IMR-90 (cell line): ENCODE measurements at regions not wholly inside any gene's neighbourhood (a gene's known extent, or its start where the extent isn't known, plus 50 kb on each side); places are given as distances from the start of the nearest gene placed in this dataset.

ENCODE experiments used
- ATAC-seq: fragments of 200-7000 bp; cut with Tn5 transposase; 2 replicates; pipeline ENCODE4 v1.9.1; 2020; ENCODE audit warnings: low read depth, mild to moderate bottlenecking, moderate library complexity
- BruUV-seq: library from RNA; stranded (reverse); fragments of 400-500 nt; replicated peaks from 2 replicates; lab custom pipeline; 2021; lab: Mats Ljungman, UMichigan
- CTCF ChIA-PET: fragments of 300-600 bp; formaldehyde crosslinking; extraction: SDS; loops from one replicate; lab custom pipeline; 2021; ENCODE audit warnings: antibody characterized with exemption; lab: Yijun Ruan, JAX
- POLR2A ChIA-PET: fragments of 300-600 bp; sonication (Branson Sonifier 250); formaldehyde crosslinking; loops from one replicate; lab custom pipeline; 2022; ENCODE audit warnings: antibody characterized with exemption; ENCODE audit not compliant: unreplicated experiment; lab: Charles Lee
- DNase-seq: peaks from one replicate; pipeline ENCODE4 v3.0.0; 2013
- H2AFZ ChIP-seq: replicated peaks from 2 replicates; pipeline ENCODE3; 2013; ENCODE audit warnings: low read length, mild to moderate bottlenecking; ENCODE audit not compliant: poor library complexity
- H2AK5ac ChIP-seq: 2 replicates; pipeline ENCODE4 v1.6.1; 2013; ENCODE audit warnings: low read depth, low read length, inconsistent platforms
- H2AK9ac ChIP-seq: replicated peaks from 2 replicates; pipeline ENCODE3; 2013; ENCODE audit warnings: mild to moderate bottlenecking, low read depth, low read length, moderate library complexity; ENCODE audit not compliant: poor library complexity
- H2BK120ac ChIP-seq: 2 replicates; pipeline ENCODE4 v1.6.1; 2013; ENCODE audit warnings: low read depth, low read length, inconsistent platforms
- H2BK15ac ChIP-seq: 3 replicates; pipeline ENCODE4 v1.6.1; 2013; ENCODE audit warnings: low read depth, low read length, inconsistent platforms
- H2BK20ac ChIP-seq: 2 replicates; pipeline ENCODE4 v1.6.1; 2013; ENCODE audit warnings: low read depth, mild to moderate bottlenecking, inconsistent platforms, low read length, moderate library complexity
- H2BK5ac ChIP-seq: 2 replicates; pipeline ENCODE4 v1.6.1; 2013; ENCODE audit warnings: mild to moderate bottlenecking, low read depth, low read length, inconsistent platforms; ENCODE audit not compliant: poor library complexity, severe bottlenecking
- H3K14ac ChIP-seq: replicated peaks from 2 replicates; pipeline ENCODE4 v1.6.1; 2013; ENCODE audit warnings: low read depth, low read length, inconsistent platforms
- H3K18ac ChIP-seq: 2 replicates; pipeline ENCODE4 v1.6.1; 2013; ENCODE audit warnings: low read depth, low read length, control low read depth
- H3K23ac ChIP-seq: 2 replicates; pipeline ENCODE4 v1.6.1; 2013; ENCODE audit warnings: low read depth, low read length, inconsistent platforms
- H3K27ac ChIP-seq: 2 replicates; pipeline ENCODE4 v1.5.1; 2013; ENCODE audit warnings: mild to moderate bottlenecking, control low read depth, low read length; ENCODE audit not compliant: insufficient read depth
- H3K27me3 ChIP-seq: 2 replicates; pipeline ENCODE4 v1.6.1; 2013; ENCODE audit warnings: low read length; ENCODE audit not compliant: control insufficient read depth, insufficient read depth
- H3K36me3 ChIP-seq: 2 replicates; pipeline ENCODE4 v1.6.1; 2013; ENCODE audit warnings: low read length, mixed read lengths; ENCODE audit not compliant: control insufficient read depth, insufficient read depth
- H3K4ac ChIP-seq: 2 replicates; pipeline ENCODE4 v1.6.1; 2013; ENCODE audit warnings: low read depth, low read length, inconsistent platforms
- H3K4me1 ChIP-seq: 2 replicates; pipeline ENCODE4 v1.6.1; 2013; ENCODE audit warnings: low read length, mixed read lengths; ENCODE audit not compliant: control insufficient read depth, insufficient read depth
- H3K4me2 ChIP-seq: 2 replicates; pipeline ENCODE4 v1.6.1; 2013; ENCODE audit warnings: low read depth, mild to moderate bottlenecking, control low read depth, low read length, moderate library complexity
- H3K4me3 ChIP-seq: 2 replicates; pipeline ENCODE4 v1.5.1; 2013; ENCODE audit warnings: low read depth, mild to moderate bottlenecking, control low read depth, low read length, moderate library complexity; ENCODE audit not compliant: insufficient read depth
- H3K56ac ChIP-seq: 2 replicates; pipeline ENCODE4 v1.6.1; 2013; ENCODE audit warnings: low read length, inconsistent platforms; ENCODE audit not compliant: insufficient read depth; ENCODE audit errors: extremely low read depth
- H3K79me1 ChIP-seq, 2 experiments: 2 replicates each; pipeline ENCODE4 v1.6.1; 2013; ENCODE audit warnings: low read length in 2 of 2, inconsistent platforms in 1 of 2, low read depth in 1 of 2
- H3K9ac ChIP-seq: 2 replicates; pipeline ENCODE4 v1.6.1; 2013; ENCODE audit warnings: low read depth, low read length, control low read depth
- H3K9me1 ChIP-seq: 2 replicates; pipeline ENCODE4 v1.6.1; 2013; ENCODE audit warnings: low read length, inconsistent platforms; ENCODE audit not compliant: insufficient read depth
- H3K9me3 ChIP-seq: 2 replicates; pipeline ENCODE4 v1.6.1; 2013; ENCODE audit warnings: low read length; ENCODE audit not compliant: control insufficient read depth, insufficient read depth
- H4K20me1 ChIP-seq: 2 replicates; pipeline ENCODE4 v1.6.1; 2013; ENCODE audit warnings: low read length, inconsistent platforms; ENCODE audit not compliant: insufficient read depth
- H4K5ac ChIP-seq: 2 replicates; pipeline ENCODE4 v1.6.1; 2013; ENCODE audit warnings: mild to moderate bottlenecking, low read depth, low read length, control low read depth
- H4K8ac ChIP-seq, 2 experiments: 2 replicates each; pipeline ENCODE4 v1.6.1; 2013; ENCODE audit warnings: low read depth in 2 of 2, low read length in 2 of 2, control low read depth in 1 of 2, inconsistent platforms in 1 of 2
- H4K91ac ChIP-seq: 2 replicates; pipeline ENCODE4 v1.6.1; 2013; ENCODE audit warnings: low read depth, low read length, inconsistent platforms; ENCODE audit not compliant: insufficient read depth
- BHLHE40 ChIP-seq: fragments of 150-350 bp; IDR thresholded peaks from 2 replicates; pipeline ENCODE4 v1.6.1; 2016; ENCODE audit warnings: mild to moderate bottlenecking, low read depth, low read length
- CHD1 ChIP-seq: IDR thresholded peaks from 2 replicates; pipeline ENCODE4 v1.6.1; 2012; ENCODE audit warnings: low read depth, low read length, improper control_type of control experiment
- MAFK ChIP-seq: IDR thresholded peaks from 2 replicates; pipeline ENCODE4 v1.6.1; 2012; ENCODE audit warnings: low read depth, low read length, improper control_type of control experiment
- MAZ ChIP-seq: IDR thresholded peaks from 2 replicates; pipeline ENCODE4 v1.6.1; 2012; ENCODE audit warnings: low read depth, mild to moderate bottlenecking, low read length, improper control_type of control experiment, moderate library complexity, borderline replicate concordance
- MXI1 ChIP-seq: IDR thresholded peaks from 2 replicates; pipeline ENCODE4 v1.6.1; 2012; ENCODE audit warnings: low read depth, mild to moderate bottlenecking, low read length, moderate library complexity, borderline replicate concordance
- NFE2L2 ChIP-seq: fragments of 150-350 bp; IDR thresholded peaks from 2 replicates; pipeline ENCODE4 v1.6.1; 2016; ENCODE audit warnings: low read depth, mild to moderate bottlenecking, low read length
- POLR2A ChIP-seq: IDR thresholded peaks from 2 replicates; pipeline ENCODE4 v1.6.1; 2012; ENCODE audit warnings: mild to moderate bottlenecking, low read depth, low read length
- RAD21 ChIP-seq: IDR thresholded peaks from 2 replicates; pipeline ENCODE4 v1.6.1; 2012; ENCODE audit warnings: low read length, improper control_type of control experiment
- RCOR1 ChIP-seq: IDR thresholded peaks from 2 replicates; pipeline ENCODE4 v1.6.1; 2012; ENCODE audit warnings: mild to moderate bottlenecking, low read length, improper control_type of control experiment; ENCODE audit not compliant: insufficient replicate concordance
- RFX5 ChIP-seq: IDR thresholded peaks from 2 replicates; pipeline ENCODE4 v1.8.0; 2012; ENCODE audit warnings: low read depth, mild to moderate bottlenecking, low read length, moderate library complexity
- SMC3 ChIP-seq: fragments of 150-350 bp; IDR thresholded peaks from 2 replicates; pipeline ENCODE4 v1.6.1; 2016; ENCODE audit warnings: low read depth, mild to moderate bottlenecking, antibody characterized with exemption, low read length, moderate library complexity
- WGBS, 2 experiments: methylation state at CpG; one replicate each; pipeline versions ENCODE4 v1.1.5 to v1.1.7; 2013; ENCODE audit warnings: missing lambda C conversion rate in 2 of 2; ENCODE audit not compliant: insufficient read length in 1 of 2; ENCODE audit errors: extremely low coverage in 2 of 2; 5-methylcytosine and 5-hydroxymethylcytosine counted together
- dilution Hi-C: fragments of 300-500 bp; cut with HindIII; formaldehyde crosslinking; loops from one replicate; pipeline ENCODE4 v1.14.3; 2018; ENCODE audit warnings: low sequenced_read_pairs; ENCODE audit not compliant: unreplicated experiment
- in situ Hi-C: fragments of 300-500 bp; cut with MboI; formaldehyde crosslinking; loops from 3 replicates; pipeline ENCODE4 v1.14.3; 2019; ENCODE audit warnings: low sequenced_read_pairs, inconsistent platforms, mixed read lengths
- intact Hi-C: fragments of 100-400 bp; cut with micrococcal nuclease; formaldehyde crosslinking; loops from 2 replicates; pipeline ENCODE4 v1.10.0; 2022
- TF ChIP-seq, protein P1 (sequence below): conservative IDR thresholded peaks from 2 replicates; pipeline ENCODE4 v1.5.1; 2012; ENCODE audit warnings: mild to moderate bottlenecking, low read depth, low read length, improper control_type of control experiment

DNA sequence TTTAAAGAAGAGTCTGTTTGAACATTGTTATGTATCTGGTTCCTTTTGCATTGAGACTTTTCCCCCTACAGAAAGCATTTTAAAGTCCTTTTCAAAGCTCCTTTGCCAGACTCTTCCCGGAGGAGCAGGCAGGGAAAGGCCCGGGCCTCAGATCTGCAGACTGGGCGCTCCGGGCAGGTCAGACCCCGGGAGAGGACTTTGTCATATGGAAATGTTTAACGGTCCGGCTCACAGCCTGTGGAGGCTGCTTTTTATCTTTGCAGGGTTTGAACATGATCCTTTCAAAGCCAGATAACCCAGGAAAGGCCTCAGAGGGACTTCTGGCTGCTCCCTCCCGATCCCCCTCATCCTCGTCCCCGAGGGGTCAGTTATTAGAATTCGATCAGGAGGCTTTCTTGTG is 82.1 kb upstream of the IRX2 start:
- H3K79me1 ChIP-seq = no peaks in the 10 kb centered on the region
- no peak for ATAC-seq
- H3K9ac ChIP-seq = no peak overlapping the region
- H2AFZ ChIP-seq = no peak overlapping the region
- intact Hi-C loops = no loop called here
- H2AK5ac ChIP-seq = no peak overlapping the region
- H3K18ac ChIP-seq = no peak overlapping the region
- ChIA-PET CTCF (no interaction called here), POLR2A (no interaction called here)
- H2AK9ac ChIP-seq = no peak overlapping the region
- H3K4ac ChIP-seq = no peak overlapping the region
- no peak for DNase-seq
- no peaks in the 10 kb centered on the region for H3K9me1 ChIP-seq
- H3K4me1 ChIP-seq = no peaks in the 10 kb centered on the region
- no peaks in the 10 kb centered on the region for H3K27me3 ChIP-seq
- H4K91ac ChIP-seq = no peak overlapping the region
- H3K56ac ChIP-seq = no peak overlapping the region
- TF ChIP-seq MAFK (no peak), SMC3 (no peak), MAZ (no peak), RFX5 (no peak), MXI1 (no peak), BHLHE40 (no peak), POLR2A (no peak), RAD21 (no peak), NFE2L2 (no peak), CHD1 (no peak), RCOR1 (no peak)
- TF ChIP-seq, protein P1, sequence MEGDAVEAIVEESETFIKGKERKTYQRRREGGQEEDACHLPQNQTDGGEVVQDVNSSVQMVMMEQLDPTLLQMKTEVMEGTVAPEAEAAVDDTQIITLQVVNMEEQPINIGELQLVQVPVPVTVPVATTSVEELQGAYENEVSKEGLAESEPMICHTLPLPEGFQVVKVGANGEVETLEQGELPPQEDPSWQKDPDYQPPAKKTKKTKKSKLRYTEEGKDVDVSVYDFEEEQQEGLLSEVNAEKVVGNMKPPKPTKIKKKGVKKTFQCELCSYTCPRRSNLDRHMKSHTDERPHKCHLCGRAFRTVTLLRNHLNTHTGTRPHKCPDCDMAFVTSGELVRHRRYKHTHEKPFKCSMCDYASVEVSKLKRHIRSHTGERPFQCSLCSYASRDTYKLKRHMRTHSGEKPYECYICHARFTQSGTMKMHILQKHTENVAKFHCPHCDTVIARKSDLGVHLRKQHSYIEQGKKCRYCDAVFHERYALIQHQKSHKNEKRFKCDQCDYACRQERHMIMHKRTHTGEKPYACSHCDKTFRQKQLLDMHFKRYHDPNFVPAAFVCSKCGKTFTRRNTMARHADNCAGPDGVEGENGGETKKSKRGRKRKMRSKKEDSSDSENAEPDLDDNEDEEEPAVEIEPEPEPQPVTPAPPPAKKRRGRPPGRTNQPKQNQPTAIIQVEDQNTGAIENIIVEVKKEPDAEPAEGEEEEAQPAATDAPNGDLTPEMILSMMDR = no peak
- no peaks in the 10 kb centered on the region for H3K36me3 ChIP-seq
- dilution Hi-C loops = no loop called here
- no peak overlapping the region for H4K8ac ChIP-seq
- no peak overlapping the region for H2BK15ac ChIP-seq
- no peak overlapping the region for H4K5ac ChIP-seq
- H3K27ac ChIP-seq = no peak overlapping the region
- no TSS peak for BruUV-seq
- in situ Hi-C loops = no loop called here
- WGBS, 2 experiments = no CpG with 5 or more reads among the region's 11 CpGs
- no peak overlapping the region for H3K4me3 ChIP-seq
- H4K20me1 ChIP-seq = no peaks in the 10 kb centered on the region
- peaks cover 15% of the 10 kb centered on the region for H3K9me3 ChIP-seq
- H2BK120ac ChIP-seq = no peak overlapping the region
- H3K4me2 ChIP-seq = no peak overlapping the region
- no peak overlapping the region for H2BK5ac ChIP-seq
- no peak overlapping the region for H3K14ac ChIP-seq
- H3K23ac ChIP-seq = no peak overlapping the region
- H2BK20ac ChIP-seq = no peak overlapping the region
